ENCODE measurements at regions not wholly inside any gene's neighbourhood (a gene's known extent, or its start where the extent isn't known, plus 50 kb on each side); places are given as distances from the start of the nearest gene placed in this dataset.

DNA sequence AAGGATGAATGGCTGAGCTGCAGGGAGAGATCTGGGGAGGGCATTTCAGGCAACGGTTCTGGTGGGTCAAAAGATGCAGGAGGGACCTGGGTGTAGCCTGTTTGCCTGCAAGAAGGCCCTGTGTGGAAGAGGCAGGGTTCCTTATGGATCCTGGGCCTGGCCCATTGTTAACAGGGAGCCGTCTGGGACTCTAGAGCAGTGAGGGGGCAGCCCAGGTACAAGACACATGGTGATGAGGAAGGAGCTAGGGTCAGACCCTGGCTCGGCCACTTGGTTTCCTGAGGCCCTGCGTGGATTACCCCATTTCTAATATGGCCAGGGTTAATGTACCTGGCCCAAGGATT is 124.9 kb downstream of the GLI2 start:
- peaks cover 9% of the 10 kb centered on the region for H3K27me3 Mint-ChIP-seq
- DNase-seq (ENCODE audit: low spot score in 2 of 2) (no peak), ATAC-seq (replicated peaks; ENCODE audit: extremely low read depth, poor library complexity, severe bottlenecking) (no peak)
- H3K4me3 Mint-ChIP-seq, result no peak overlapping the region
- no peak overlapping the region for H3K27ac Mint-ChIP-seq (ENCODE audit: low read depth)
- H3K4me1 Mint-ChIP-seq, result no peaks in the 10 kb centered on the region
- H3K9me3 Mint-ChIP-seq, result no peaks in the 10 kb centered on the region
- no peaks in the 10 kb centered on the region for H3K36me3 Mint-ChIP-seq (ENCODE audit: insufficient read depth)

- no peaks in the 10 kb centered on the region for H3K4me1 Mint-ChIP-seq
- peaks cover 13% of the 10 kb centered on the region for H3K27me3 Mint-ChIP-seq
Observed at GRCh38 chr2:120861191-120861575, 125.5 kb downstream of the GLI2 start.

DNA sequence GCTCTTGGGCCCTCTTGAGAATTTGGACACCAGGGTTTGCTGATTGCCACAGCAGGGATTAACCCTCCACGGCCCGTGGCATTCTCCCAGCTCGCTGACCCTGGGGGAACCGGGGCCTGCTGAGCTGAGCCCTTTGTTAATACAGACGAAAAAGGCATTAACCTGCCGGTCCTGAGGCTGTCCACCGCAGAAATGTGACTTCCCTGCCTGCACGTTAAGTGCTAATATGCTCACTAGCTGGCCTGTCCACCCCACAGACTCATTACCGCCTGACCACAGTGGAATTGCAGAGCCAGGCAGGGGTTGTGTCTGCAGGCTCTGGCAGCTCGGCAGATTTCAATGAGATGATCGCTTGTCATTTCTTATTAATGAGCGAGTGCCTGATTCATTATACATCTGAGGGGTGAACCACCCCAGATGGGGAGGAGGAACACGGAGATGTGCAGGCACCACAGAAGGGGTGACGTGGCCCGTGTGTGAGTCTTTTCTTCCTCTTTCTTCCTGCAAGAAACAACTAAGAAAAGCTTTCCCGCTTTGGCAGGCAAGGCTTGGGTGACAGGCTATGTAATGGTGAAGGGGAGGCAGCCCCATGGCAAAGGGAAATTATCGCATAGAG is 126.0 kb downstream of the GLI2 start:
- Mint-ChIP-seq H3K9me3 (no peaks in the 10 kb centered on the region), H3K27me3 (peaks cover 16% of the 10 kb centered on the region), H3K36me3 (ENCODE audit: insufficient read depth) (no peaks in the 10 kb centered on the region), H3K4me3 (no peak overlapping the region), H3K4me1 (no peaks in the 10 kb centered on the region), H3K27ac (ENCODE audit: low read depth) (no peak overlapping the region)
- ATAC-seq (replicated peaks; ENCODE audit: extremely low read depth, poor library complexity, severe bottlenecking) (no peak), DNase-seq (ENCODE audit: low spot score in 2 of 2) (no peak)

More at GRCh38 chr2:120861191-120861575, 125.5 kb downstream of the GLI2 start:
- H3K27ac Mint-ChIP-seq (ENCODE audit: low read depth), result no peak overlapping the region
- H3K36me3 Mint-ChIP-seq (ENCODE audit: insufficient read depth), result no peaks in the 10 kb centered on the region
- no peak for ATAC-seq (replicated peaks; ENCODE audit: extremely low read depth, poor library complexity, severe bottlenecking)
- DNase-seq (ENCODE audit: low spot score in 2 of 2), result no peak
- no peaks in the 10 kb centered on the region for H3K9me3 Mint-ChIP-seq
- no peak overlapping the region for H3K4me3 Mint-ChIP-seq

GRCh38 chr2:120862201-120863060 is 126.8 kb downstream of the GLI2 start:
- no peaks in the 10 kb centered on the region for H3K4me1 Mint-ChIP-seq
- no peaks in the 10 kb centered on the region for H3K9me3 Mint-ChIP-seq
- DNase-seq (ENCODE audit: low spot score in 2 of 2) (no peak), ATAC-seq (replicated peaks; ENCODE audit: extremely low read depth, poor library complexity, severe bottlenecking) (no peak)
- peaks cover 1% of the 10 kb centered on the region for H3K36me3 Mint-ChIP-seq (ENCODE audit: insufficient read depth)
- H3K27ac Mint-ChIP-seq (ENCODE audit: low read depth), result no peak overlapping the region
- no peak overlapping the region for H3K4me3 Mint-ChIP-seq
- H3K27me3 Mint-ChIP-seq, result peaks cover 16% of the 10 kb centered on the region

DNA sequence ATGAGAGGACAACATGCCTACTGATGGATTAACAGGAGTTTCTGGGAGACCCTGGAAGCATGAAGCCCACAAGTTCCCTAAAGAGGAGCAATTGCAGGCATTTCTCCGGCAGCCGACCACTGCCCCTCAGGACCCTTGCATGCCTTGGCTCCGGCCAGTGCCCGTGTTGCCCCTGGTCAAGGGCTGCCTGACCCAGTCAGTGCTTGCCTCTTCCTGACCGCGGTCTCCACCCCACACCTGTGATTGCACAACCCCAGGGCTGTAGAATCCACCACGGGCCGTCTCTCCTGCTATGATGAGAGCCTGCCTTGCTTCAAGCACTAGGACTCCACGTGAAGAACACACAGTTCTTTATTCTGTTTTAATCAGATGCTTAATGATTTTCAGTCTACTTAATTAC is 127.5 kb downstream of the GLI2 start:
- Mint-ChIP-seq H3K4me1 (no peaks in the 10 kb centered on the region), H3K9me3 (no peaks in the 10 kb centered on the region), H3K27ac (ENCODE audit: low read depth) (no peak overlapping the region), H3K27me3 (peaks cover 22% of the 10 kb centered on the region), H3K4me3 (no peak overlapping the region), H3K36me3 (ENCODE audit: insufficient read depth) (peaks cover 1% of the 10 kb centered on the region)
- DNase-seq (ENCODE audit: low spot score in 2 of 2), result no peak
- no peak for ATAC-seq (replicated peaks; ENCODE audit: extremely low read depth, poor library complexity, severe bottlenecking)

DNA sequence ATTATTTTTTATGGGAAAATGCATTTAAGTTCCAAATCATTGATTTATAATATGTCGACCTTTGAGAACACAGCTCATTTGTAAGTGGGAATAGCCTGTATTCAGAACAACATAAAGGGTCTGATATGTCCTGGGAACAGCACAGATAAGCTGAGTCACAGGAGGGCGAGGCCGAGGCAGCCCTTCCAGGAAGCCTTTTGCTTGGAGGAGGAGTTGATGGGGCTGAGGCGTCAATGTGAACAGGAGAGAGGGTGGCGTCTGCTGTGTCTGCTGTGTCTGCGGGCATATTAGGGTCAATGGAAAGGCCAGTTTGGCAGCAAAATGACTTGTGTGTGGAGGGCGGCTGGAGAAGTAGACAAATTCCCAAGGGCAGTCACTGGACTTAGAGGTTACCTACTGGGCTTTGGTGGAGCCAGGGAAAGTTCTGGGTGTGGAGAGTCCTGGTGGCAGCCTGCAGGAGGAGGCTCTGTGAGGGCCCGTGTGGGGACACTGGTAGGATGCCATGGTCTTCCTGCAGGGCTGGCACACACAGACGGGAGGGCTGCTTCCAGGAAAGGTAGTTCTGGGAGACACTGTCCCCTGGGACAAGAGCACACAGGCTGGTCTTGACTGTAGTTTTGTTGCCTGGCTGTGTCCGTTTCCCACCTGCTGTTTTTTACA is 128.1 kb downstream of the GLI2 start:
- ATAC-seq (replicated peaks; ENCODE audit: extremely low read depth, poor library complexity, severe bottlenecking), result no peak
- no peak for DNase-seq (ENCODE audit: low spot score in 2 of 2)
- H3K36me3 Mint-ChIP-seq (ENCODE audit: insufficient read depth), result peaks cover 1% of the 10 kb centered on the region
- no peak overlapping the region for H3K27ac Mint-ChIP-seq (ENCODE audit: low read depth)
- no peaks in the 10 kb centered on the region for H3K9me3 Mint-ChIP-seq
- H3K27me3 Mint-ChIP-seq, result peaks cover 28% of the 10 kb centered on the region
- no peak overlapping the region for H3K4me3 Mint-ChIP-seq
- no peaks in the 10 kb centered on the region for H3K4me1 Mint-ChIP-seq

GRCh38 chr2:120864981-120865380 is 129.3 kb downstream of the GLI2 start:
- no peak for DNase-seq (ENCODE audit: low spot score in 2 of 2)
- Mint-ChIP-seq H3K36me3 (ENCODE audit: insufficient read depth) (peaks cover 1% of the 10 kb centered on the region), H3K27me3 (peaks cover 39% of the 10 kb centered on the region), H3K4me3 (no peak overlapping the region), H3K4me1 (no peaks in the 10 kb centered on the region), H3K9me3 (no peaks in the 10 kb centered on the region), H3K27ac (ENCODE audit: low read depth) (no peak overlapping the region)
- ATAC-seq (replicated peaks; ENCODE audit: extremely low read depth, poor library complexity, severe bottlenecking), result no peak

GRCh38 chr2:120865656-120866055 is 130.0 kb downstream of the GLI2 start:
- Mint-ChIP-seq H3K27ac (ENCODE audit: low read depth) (no peak overlapping the region), H3K4me1 (no peaks in the 10 kb centered on the region), H3K27me3 (peaks cover 39% of the 10 kb centered on the region), H3K9me3 (no peaks in the 10 kb centered on the region), H3K4me3 (no peak overlapping the region), H3K36me3 (ENCODE audit: insufficient read depth) (peaks cover 1% of the 10 kb centered on the region)
- no peak for DNase-seq (ENCODE audit: low spot score in 2 of 2)
- no peak for ATAC-seq (replicated peaks; ENCODE audit: extremely low read depth, poor library complexity, severe bottlenecking)

DNA sequence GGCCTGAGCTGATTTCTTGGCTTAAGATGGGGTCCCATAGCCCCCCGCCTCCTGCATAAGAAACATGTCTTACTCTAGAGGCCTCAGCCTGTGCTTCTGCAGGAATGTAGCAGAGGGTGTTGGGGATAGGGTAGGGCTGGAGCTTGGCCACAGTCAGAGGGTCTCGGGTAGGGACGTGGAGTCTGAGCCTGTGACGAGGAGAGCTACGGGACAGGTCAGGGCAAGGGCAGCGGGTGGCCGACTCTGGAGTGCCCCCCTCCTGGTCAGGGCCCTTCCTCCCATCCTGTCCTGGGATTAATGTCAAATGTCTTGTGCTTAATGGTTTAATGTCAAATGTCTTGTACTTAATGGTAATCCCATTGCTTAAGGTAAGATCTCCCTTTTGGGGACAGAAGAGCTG is 130.4 kb downstream of the GLI2 start:
- no peak for ATAC-seq (replicated peaks; ENCODE audit: extremely low read depth, poor library complexity, severe bottlenecking)
- no peak for DNase-seq (ENCODE audit: low spot score in 2 of 2)
- H3K36me3 Mint-ChIP-seq (ENCODE audit: insufficient read depth), result peaks cover 1% of the 10 kb centered on the region
- H3K9me3 Mint-ChIP-seq, result no peaks in the 10 kb centered on the region
- H3K4me3 Mint-ChIP-seq, result no peak overlapping the region
- H3K27me3 Mint-ChIP-seq, result peaks cover 42% of the 10 kb centered on the region
- H3K27ac Mint-ChIP-seq (ENCODE audit: low read depth), result no peak overlapping the region
- H3K4me1 Mint-ChIP-seq, result no peaks in the 10 kb centered on the region

GRCh38 chr2:120866483-120867140 is 130.9 kb downstream of the GLI2 start:
- Mint-ChIP-seq H3K4me3 (no peak overlapping the region), H3K36me3 (ENCODE audit: insufficient read depth) (peaks cover 1% of the 10 kb centered on the region), H3K4me1 (no peaks in the 10 kb centered on the region), H3K27me3 (peaks cover 47% of the 10 kb centered on the region), H3K27ac (ENCODE audit: low read depth) (no peak overlapping the region), H3K9me3 (no peaks in the 10 kb centered on the region)
- ATAC-seq (replicated peaks; ENCODE audit: extremely low read depth, poor library complexity, severe bottlenecking) (no peak), DNase-seq (ENCODE audit: low spot score in 2 of 2) (no peak)

- H3K27ac Mint-ChIP-seq (ENCODE audit: low read depth), result no peak overlapping the region
- no peaks in the 10 kb centered on the region for H3K9me3 Mint-ChIP-seq
- ATAC-seq (replicated peaks; ENCODE audit: extremely low read depth, poor library complexity, severe bottlenecking) (no peak), DNase-seq (ENCODE audit: low spot score in 2 of 2) (no peak)
- peaks cover 52% of the 10 kb centered on the region for H3K27me3 Mint-ChIP-seq
- peaks cover 1% of the 10 kb centered on the region for H3K36me3 Mint-ChIP-seq (ENCODE audit: insufficient read depth)
- no peak overlapping the region for H3K4me3 Mint-ChIP-seq
- no peaks in the 10 kb centered on the region for H3K4me1 Mint-ChIP-seq
Observed at GRCh38 chr2:120867290-120868241, 131.9 kb downstream of the GLI2 start.

GRCh38 chr2:120868366-120868765 is 132.7 kb downstream of the GLI2 start:
- H3K4me3 Mint-ChIP-seq, result no peak overlapping the region
- DNase-seq (ENCODE audit: low spot score in 2 of 2) (no peak), ATAC-seq (replicated peaks; ENCODE audit: extremely low read depth, poor library complexity, severe bottlenecking) (no peak)
- no peaks in the 10 kb centered on the region for H3K9me3 Mint-ChIP-seq
- peaks cover 52% of the 10 kb centered on the region for H3K27me3 Mint-ChIP-seq
- H3K27ac Mint-ChIP-seq (ENCODE audit: low read depth), result no peak overlapping the region
- peaks cover 1% of the 10 kb centered on the region for H3K36me3 Mint-ChIP-seq (ENCODE audit: insufficient read depth)
- H3K4me1 Mint-ChIP-seq, result no peaks in the 10 kb centered on the region

Measured in central memory CD8-positive, alpha-beta T cell (primary cell).